HUES6 (cell line): ENCODE measurements at regions not wholly inside any gene's neighbourhood (a gene's known extent, or its start where the extent isn't known, plus 50 kb on each side); places are given as distances from the start of the nearest gene placed in this dataset.

Source experiments
- H3K27ac ChIP-seq: 2 replicates; pipeline ENCODE4 v1.7.0; 2013; ENCODE audit warnings: low read depth, mild to moderate bottlenecking, low read length, inconsistent platforms
- H3K27me3 ChIP-seq: 2 replicates; pipeline ENCODE4 v1.6.1; 2013; ENCODE audit warnings: low read length; ENCODE audit not compliant: control insufficient read depth, insufficient read depth
- H3K36me3 ChIP-seq: 2 replicates; pipeline ENCODE4 v1.6.1; 2013; ENCODE audit warnings: low read length; ENCODE audit not compliant: control insufficient read depth, insufficient read depth
- H3K4me1 ChIP-seq: 2 replicates; pipeline ENCODE4 v1.6.1; 2013; ENCODE audit warnings: low read length; ENCODE audit not compliant: control insufficient read depth, insufficient read depth
- H3K4me3 ChIP-seq: 2 replicates; pipeline ENCODE4 v1.5.1; 2013; ENCODE audit warnings: low read depth, low read length
- H3K9ac ChIP-seq: one replicate; pipeline ENCODE4 v1.6.1; 2013; ENCODE audit warnings: mild to moderate bottlenecking, low read length
- H3K9me3 ChIP-seq: 2 replicates; pipeline ENCODE4 v1.6.1; 2013; ENCODE audit warnings: low read depth, low read length; ENCODE audit not compliant: control insufficient read depth, insufficient read depth

- H3K9me3 ChIP-seq = no peaks in the 10 kb centered on the region
- H3K36me3 ChIP-seq = no peaks in the 10 kb centered on the region
- no peaks in the 10 kb centered on the region for H3K27me3 ChIP-seq
- H3K4me3 ChIP-seq = no peak overlapping the region
- no peak overlapping the region for H3K27ac ChIP-seq
- H3K9ac ChIP-seq = no peak overlapping the region
- H3K4me1 ChIP-seq = no peaks in the 10 kb centered on the region
Observed at GRCh38 chr4:8796096-8796495, 75.5 kb downstream of the HMX1 start.

DNA sequence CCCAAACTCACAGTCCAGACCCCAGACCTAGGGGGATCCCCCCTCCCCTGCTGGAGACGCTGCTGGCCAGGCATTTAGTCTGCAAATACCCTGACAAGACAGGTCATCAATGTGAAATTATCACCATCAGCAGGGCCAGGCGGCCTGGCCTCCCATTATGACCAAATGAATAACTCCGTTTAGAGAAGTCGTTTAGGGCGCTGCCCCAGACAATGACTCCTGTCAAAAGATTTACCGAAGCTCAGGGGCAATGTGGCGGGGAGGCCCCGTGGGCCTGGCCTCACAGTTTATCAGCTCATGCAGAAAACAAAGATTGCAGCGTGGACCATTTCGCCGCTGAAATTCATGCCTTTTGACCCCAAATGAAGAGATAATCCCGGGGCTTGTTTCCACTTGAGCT is 76.5 kb downstream of the HMX1 start:
- no peak overlapping the region for H3K27ac ChIP-seq
- no peaks in the 10 kb centered on the region for H3K9me3 ChIP-seq
- H3K4me3 ChIP-seq = no peak overlapping the region
- H3K4me1 ChIP-seq = no peaks in the 10 kb centered on the region
- H3K36me3 ChIP-seq = no peaks in the 10 kb centered on the region
- no peak overlapping the region for H3K9ac ChIP-seq
- no peaks in the 10 kb centered on the region for H3K27me3 ChIP-seq

GRCh38 chr4:8794491-8794890 is 77.1 kb downstream of the HMX1 start:
- Histone ChIP-seq H3K4me1 (no peaks in the 10 kb centered on the region), H3K9me3 (no peaks in the 10 kb centered on the region), H3K9ac (no peak overlapping the region), H3K27ac (no peak overlapping the region), H3K4me3 (no peak overlapping the region), H3K36me3 (no peaks in the 10 kb centered on the region), H3K27me3 (no peaks in the 10 kb centered on the region)

DNA sequence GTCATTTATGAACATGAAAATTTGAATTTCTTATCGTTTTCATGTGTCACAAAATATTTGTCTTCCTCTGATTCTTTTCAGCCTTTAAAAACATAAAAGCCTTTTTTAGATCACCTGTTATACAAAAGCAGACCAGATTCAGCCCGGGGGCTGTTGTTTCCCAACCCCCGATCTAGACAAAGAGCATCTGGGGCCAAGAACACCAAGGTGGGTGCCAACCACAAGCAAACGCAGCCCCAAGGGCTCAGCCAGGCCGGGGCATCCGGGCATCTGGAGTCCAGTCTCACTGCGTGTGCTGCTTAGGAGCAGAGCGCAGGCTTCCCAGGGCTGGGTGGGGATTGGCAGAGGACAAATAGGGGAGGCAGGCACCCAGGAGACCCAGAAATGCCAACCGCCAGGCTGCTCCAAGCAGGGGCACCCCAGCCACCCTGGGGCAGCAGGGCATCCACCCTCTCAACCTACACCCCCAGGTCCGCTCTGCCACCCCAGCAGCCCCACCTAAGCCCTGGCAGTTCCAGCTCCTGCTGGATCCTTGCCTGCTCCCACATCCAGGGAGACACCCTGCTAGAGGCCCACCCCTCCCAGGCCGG is 78.0 kb downstream of the HMX1 start:
- H3K27ac ChIP-seq = no peak overlapping the region
- H3K9me3 ChIP-seq = no peaks in the 10 kb centered on the region
- H3K27me3 ChIP-seq = no peaks in the 10 kb centered on the region
- no peaks in the 10 kb centered on the region for H3K36me3 ChIP-seq
- H3K4me1 ChIP-seq = no peaks in the 10 kb centered on the region
- no peak overlapping the region for H3K9ac ChIP-seq
- H3K4me3 ChIP-seq = no peak overlapping the region

GRCh38 chr4:8792491-8792890 is 79.1 kb downstream of the HMX1 start:
- Histone ChIP-seq H3K9me3 (no peaks in the 10 kb centered on the region), H3K27ac (no peak overlapping the region), H3K4me3 (no peak overlapping the region), H3K36me3 (no peaks in the 10 kb centered on the region), H3K27me3 (no peaks in the 10 kb centered on the region), H3K9ac (no peak overlapping the region), H3K4me1 (no peaks in the 10 kb centered on the region)

DNA sequence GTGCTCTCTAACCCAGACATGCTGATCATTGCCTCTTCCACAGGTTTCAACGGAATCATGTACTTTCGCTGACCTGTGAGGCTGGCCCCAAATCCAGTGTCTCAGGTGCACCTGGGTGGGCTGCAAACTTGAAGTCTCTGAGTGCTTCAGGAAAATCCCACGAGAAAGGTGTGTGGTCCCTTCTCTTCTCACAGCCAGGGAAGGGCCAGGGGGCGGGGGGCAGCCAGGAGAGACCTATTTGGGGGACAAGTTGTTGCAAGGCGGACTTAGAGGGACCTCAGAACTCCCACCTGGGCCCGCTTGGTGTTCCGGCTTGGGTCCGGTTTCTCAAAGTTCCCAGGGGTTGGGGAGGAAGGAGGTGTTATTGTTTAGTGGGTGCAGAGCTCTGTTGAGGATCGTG is 80.0 kb downstream of the HMX1 start:
- no peaks in the 10 kb centered on the region for H3K27me3 ChIP-seq
- no peaks in the 10 kb centered on the region for H3K36me3 ChIP-seq
- H3K9ac ChIP-seq = no peak overlapping the region
- no peak overlapping the region for H3K27ac ChIP-seq
- no peak overlapping the region for H3K4me3 ChIP-seq
- no peaks in the 10 kb centered on the region for H3K9me3 ChIP-seq
- no peaks in the 10 kb centered on the region for H3K4me1 ChIP-seq

DNA sequence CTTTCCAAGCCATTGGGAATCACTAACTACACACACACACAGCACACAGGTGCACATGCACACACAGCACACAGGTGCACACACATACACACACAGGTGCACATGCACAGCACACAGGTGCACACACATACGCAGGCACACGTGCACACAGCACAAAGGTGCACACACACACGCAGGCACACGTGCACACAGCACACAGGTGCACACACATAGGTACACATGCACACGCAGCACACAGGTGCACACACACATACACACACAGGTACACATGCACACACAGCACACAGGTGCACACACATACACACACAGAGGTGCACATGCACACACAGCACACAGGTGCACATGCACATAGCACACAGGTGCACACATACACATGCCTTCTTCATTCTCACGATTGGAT is 80.9 kb downstream of the HMX1 start:
- Histone ChIP-seq H3K36me3 (no peaks in the 10 kb centered on the region), H3K9ac (no peak overlapping the region), H3K4me3 (no peak overlapping the region), H3K9me3 (no peaks in the 10 kb centered on the region), H3K27me3 (no peaks in the 10 kb centered on the region), H3K27ac (no peak overlapping the region), H3K4me1 (no peaks in the 10 kb centered on the region)

- no peaks in the 10 kb centered on the region for H3K36me3 ChIP-seq
- no peaks in the 10 kb centered on the region for H3K27me3 ChIP-seq
- no peaks in the 10 kb centered on the region for H3K4me1 ChIP-seq
- no peak overlapping the region for H3K9ac ChIP-seq
- no peak overlapping the region for H3K27ac ChIP-seq
- no peaks in the 10 kb centered on the region for H3K9me3 ChIP-seq
- no peak overlapping the region for H3K4me3 ChIP-seq
Observed at GRCh38 chr4:8788174-8788573, 83.5 kb downstream of the HMX1 start.

GRCh38 chr4:8786166-8786565 is 85.5 kb downstream of the HMX1 start:
- H3K27me3 ChIP-seq = no peaks in the 10 kb centered on the region

DNA sequence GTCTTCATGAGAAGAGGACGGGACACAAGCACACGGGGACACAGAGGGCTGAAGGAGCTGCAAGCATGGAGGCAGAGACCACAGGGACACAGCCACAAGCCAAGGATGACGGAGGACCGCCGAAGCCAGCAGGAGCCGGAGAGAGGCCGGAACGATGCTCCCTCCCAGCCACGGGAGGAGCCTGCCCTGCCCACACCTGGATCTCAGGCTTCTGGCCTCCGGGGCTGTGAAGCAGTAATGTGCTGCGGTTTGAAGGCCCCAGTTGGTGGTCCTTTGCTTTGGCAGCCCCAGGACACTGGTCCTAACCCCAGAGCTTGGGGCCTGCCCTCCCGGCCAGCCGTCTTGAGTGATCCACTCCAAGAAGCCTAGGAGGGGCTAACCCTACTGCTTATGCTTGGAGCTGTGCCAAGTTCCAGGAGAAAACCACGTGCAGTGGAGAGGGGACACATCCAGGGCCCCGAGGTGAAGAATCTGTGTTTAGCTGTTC is 85.9 kb downstream of the HMX1 start:
- Histone ChIP-seq H3K9me3 (no peaks in the 10 kb centered on the region), H3K27ac (no peak overlapping the region), H3K9ac (no peak overlapping the region), H3K36me3 (no peaks in the 10 kb centered on the region), H3K27me3 (no peaks in the 10 kb centered on the region), H3K4me1 (no peaks in the 10 kb centered on the region), H3K4me3 (no peak overlapping the region)

More at GRCh38 chr4:8786166-8786565, 85.5 kb downstream of the HMX1 start:
- no peak overlapping the region for H3K9ac ChIP-seq
- no peaks in the 10 kb centered on the region for H3K36me3 ChIP-seq
- H3K9me3 ChIP-seq = no peaks in the 10 kb centered on the region
- no peaks in the 10 kb centered on the region for H3K4me1 ChIP-seq
- H3K27ac ChIP-seq = no peak overlapping the region
- H3K4me3 ChIP-seq = no peak overlapping the region

- H3K27me3 ChIP-seq = no peaks in the 10 kb centered on the region
- H3K9me3 ChIP-seq = no peaks in the 10 kb centered on the region
- H3K9ac ChIP-seq = no peak overlapping the region
- no peaks in the 10 kb centered on the region for H3K36me3 ChIP-seq
- no peak overlapping the region for H3K27ac ChIP-seq
- H3K4me3 ChIP-seq = no peak overlapping the region
- no peaks in the 10 kb centered on the region for H3K4me1 ChIP-seq
Observed at GRCh38 chr4:8783736-8784135, 87.9 kb downstream of the HMX1 start.

- Histone ChIP-seq H3K4me1 (no peaks in the 10 kb centered on the region; the same call in 1 of the 2 replicates), H3K9me3 (no peaks in the 10 kb centered on the region), H3K9ac (no peak overlapping the region), H3K27me3 (no peaks in the 10 kb centered on the region), H3K36me3 (no peaks in the 10 kb centered on the region), H3K27ac (no peak overlapping the region), H3K4me3 (no peak overlapping the region)
Observed at GRCh38 chr4:8782135-8782534, 89.5 kb downstream of the HMX1 start.
